Inflammatory macrophage (primary cell): ENCODE measurements at regions not wholly inside any gene's neighbourhood (a gene's known extent, or its start where the extent isn't known, plus 50 kb on each side); places are given as distances from the start of the nearest gene placed in this dataset.
"Not testable (repeated sequence)": the region's sequence is repeated elsewhere in the genome, so short reads cannot be mapped to it uniquely, and the experiment has no call there.

Experiments
- DNase-seq, 2 donors: peaks; one replicate each; pipeline ENCODE4 v3.0.0-alpha.2; 2020 to 2022

- DNase-seq = no peak
Measured at GRCh38 chr6:121020656-121021055, 313.6 kb downstream of the TBC1D32 start.

DNA sequence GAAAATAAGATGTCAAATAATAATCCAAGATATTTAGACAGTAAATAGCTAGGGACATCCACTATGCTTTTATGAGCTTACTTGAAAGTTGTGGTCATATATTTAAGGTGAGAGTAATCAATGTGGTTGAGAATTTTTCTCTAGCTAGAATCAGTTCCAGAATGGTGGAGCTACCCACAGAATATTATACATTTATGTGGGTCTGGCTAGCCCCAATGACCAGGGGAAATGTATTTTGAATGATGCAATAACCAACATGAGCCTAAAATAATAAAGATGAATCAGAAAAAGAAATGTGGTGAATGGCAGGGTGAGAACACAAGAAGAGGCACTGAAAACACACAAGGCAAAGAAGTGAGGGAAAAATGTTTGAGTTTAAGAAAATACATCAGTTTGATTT lies 325.7 kb downstream of the TBC1D32 start:
- no peak for DNase-seq

DNA sequence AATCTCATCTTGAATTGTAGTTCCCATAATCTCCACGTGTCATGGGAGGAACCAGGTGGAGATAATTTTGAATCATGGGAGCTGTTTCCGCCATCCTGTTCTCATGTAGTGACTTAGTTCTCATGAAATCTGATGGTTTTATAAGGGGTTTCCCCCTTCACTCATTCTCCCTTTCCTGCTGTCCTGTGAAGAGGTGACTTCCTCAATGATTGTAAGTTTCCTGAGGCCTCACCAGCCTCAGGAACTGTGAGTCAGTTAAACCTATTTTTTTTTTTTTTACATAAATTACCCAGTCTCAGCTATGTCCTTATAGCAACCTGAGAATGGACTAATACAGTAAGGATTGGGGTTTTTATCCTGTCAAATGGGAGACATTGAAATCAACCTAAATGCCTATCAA lies 328.3 kb downstream of the TBC1D32 start:
- no peak for DNase-seq

- DNase-seq = no peak
Measured at GRCh38 chr6:121000381-121000780, 333.9 kb downstream of the TBC1D32 start.

DNA sequence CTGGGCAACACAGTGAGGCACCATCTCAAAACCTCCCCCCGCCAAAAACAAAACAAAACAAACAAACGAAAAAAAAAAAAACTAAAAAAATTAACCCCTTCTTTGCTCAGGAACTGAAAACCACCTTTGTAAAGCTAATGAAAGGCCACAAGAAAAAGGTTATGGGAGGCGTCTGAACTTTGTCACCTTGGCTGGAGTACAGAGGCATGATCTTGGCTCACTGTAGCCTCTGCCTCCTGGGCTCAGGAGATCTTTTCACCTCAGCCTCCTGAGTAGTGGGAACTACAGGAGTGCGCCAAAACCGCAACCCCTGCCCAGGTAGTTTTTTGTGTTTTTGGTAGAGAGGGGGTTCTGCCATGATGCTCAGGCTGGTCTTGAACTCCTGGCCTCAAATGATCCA lies 337.9 kb downstream of the TBC1D32 start:
- DNase-seq = no peak

- DNase-seq = no peak
Measured at GRCh38 chr6:120994573-120994967, 339.7 kb downstream of the TBC1D32 start.

- DNase-seq = no peak
Measured at GRCh38 chr6:120993929-120994572, 340.2 kb downstream of the TBC1D32 start.

DNA sequence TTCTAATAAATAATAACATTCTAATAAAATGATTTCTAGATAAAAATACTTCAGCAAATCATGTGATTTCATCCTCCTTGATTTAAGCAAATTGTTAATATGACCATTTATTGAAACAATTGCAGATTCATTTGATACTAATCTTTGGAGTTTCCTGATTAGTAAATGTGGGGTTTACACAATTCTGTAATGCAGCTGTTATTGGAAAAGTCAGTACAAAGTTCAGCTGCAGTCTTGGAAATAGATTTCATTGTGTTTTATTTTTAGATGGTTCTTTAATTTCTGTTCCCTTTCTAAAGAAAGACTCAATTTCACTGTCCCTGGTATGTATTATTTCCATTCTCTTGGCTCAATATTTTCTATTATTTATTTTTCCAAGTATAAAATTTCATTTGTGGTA lies 342.0 kb downstream of the TBC1D32 start:
- no peak for DNase-seq

DNA sequence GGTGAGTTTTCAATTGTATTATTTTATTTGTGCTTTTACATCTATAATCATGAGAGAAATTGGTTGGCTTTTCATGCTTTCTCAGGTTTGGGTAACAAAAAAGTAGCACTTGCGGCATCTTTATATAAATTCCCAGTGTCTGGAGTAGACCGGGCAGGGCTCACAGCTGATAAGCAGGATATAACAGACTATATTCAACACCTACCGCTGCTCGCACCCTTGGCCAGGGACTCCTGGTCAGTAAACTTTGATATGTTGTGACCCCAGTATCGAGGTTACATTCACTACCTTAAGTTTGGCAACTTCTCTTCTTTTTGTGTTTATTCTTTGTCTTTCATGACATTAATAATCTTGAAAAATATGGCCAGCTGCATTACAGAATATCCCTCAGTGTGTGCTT lies 343.4 kb downstream of the TBC1D32 start:
- no peak for DNase-seq

GRCh38 chr6:120981835-120982234 lies 352.4 kb downstream of the TBC1D32 start:
- DNase-seq = no peak

- DNase-seq = no peak
Measured at GRCh38 chr6:120966321-120966720, 368.0 kb downstream of the TBC1D32 start.

DNA sequence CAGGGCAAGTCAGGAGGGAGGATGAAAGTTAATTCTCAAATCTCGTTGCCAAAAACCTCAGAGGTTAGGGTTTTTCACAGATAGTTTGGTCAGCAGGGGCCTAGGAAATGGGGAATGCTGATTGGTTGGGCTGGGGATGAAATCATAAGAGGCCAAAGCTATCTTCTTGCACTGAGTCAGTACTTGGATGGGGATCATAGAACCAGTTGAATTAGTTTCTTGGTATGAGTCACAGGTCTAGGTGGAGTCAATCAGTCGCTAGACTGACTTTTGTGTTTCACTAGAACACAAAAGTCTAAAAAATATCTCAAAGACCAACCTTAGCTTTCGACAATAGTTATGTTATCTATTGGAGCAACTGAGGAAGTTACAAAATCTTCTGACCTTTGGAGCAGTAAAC lies 368.5 kb downstream of the TBC1D32 start:
- DNase-seq = no peak

- no peak for DNase-seq
Measured at GRCh38 chr6:120960761-120961160, 373.5 kb downstream of the TBC1D32 start.

DNA sequence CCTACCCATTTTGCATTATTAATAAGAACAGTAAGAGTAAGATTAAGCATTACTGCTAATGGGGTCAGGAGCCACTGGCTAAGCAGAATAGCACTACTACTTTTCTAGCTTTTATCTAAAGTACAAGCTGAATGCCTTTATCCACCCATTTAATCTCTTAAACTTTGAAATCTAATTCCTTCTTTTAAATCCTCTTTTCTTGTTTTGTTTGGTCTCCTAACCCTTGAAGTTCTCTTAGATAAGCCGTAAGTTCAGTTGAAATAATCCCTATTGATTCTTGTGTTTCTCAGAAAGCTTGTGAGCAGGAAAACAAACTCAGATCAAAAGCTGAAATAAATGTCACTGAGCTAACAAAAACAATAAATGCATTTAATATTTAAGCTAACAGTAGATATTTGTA lies 380.2 kb downstream of the TBC1D32 start:
- DNase-seq = no peak

- no peak for DNase-seq
Measured at GRCh38 chr6:120951258-120951657, 383.0 kb downstream of the TBC1D32 start.

- no peak for DNase-seq
Measured at GRCh38 chr6:120947111-120947510, 387.2 kb downstream of the TBC1D32 start.

- DNase-seq = no peak
Measured at GRCh38 chr6:120945905-120946594, 388.2 kb downstream of the TBC1D32 start.

- DNase-seq = no peak
Measured at GRCh38 chr6:120938876-120939472, 395.3 kb downstream of the TBC1D32 start.

GRCh38 chr6:120938164-120938875 lies 396.0 kb downstream of the TBC1D32 start:
- DNase-seq = no peak

- no peak for DNase-seq
Measured at GRCh38 chr6:120935908-120936307, 398.4 kb downstream of the TBC1D32 start.

DNA sequence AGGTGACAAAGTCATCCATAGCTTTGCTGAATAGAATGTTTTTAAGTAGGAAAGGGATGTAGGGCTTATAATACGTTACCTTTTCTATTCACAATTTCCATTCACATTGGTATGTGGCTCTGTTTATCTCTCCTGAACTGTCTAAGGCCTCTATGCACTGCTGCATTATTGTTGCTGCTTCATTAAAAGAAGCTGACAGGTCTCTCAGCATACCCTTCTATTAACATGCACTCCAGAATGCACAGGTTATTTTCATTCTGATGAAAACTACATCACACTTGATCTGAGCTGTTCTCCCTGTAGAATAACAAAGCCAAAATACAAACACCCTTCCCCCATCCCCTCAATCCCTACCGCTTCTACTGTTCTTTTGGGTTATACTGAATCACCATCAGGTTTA lies 399.3 kb downstream of the TBC1D32 start:
- DNase-seq = no peak

GRCh38 chr6:120931520-120932180 lies 402.6 kb downstream of the TBC1D32 start:
- DNase-seq = not testable (repeated sequence)

DNA sequence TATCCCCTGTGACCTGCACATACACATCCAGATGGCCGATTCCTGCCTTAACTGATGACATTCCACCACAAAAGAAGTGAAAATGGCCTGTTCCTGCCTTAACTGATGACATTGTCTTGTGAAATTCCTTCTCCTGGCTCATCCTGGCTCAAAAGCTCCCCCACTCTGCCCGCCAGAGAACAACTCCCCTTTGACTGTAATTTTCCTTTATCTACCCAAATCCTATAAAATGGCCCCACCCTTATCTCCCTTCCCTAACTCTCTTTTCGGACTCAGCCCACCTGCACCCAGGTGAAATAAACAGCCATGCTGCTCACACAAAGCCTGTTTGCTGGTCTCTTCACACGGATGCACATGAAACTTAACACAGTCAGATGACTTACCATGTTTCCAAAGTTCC lies 403.8 kb downstream of the TBC1D32 start:
- DNase-seq = not testable (repeated sequence)
